ENCODE measurements at regions not wholly inside any gene's neighbourhood (a gene's known extent, or its start where the extent isn't known, plus 50 kb on each side); places are given as distances from the start of the nearest gene placed in this dataset.

DNA sequence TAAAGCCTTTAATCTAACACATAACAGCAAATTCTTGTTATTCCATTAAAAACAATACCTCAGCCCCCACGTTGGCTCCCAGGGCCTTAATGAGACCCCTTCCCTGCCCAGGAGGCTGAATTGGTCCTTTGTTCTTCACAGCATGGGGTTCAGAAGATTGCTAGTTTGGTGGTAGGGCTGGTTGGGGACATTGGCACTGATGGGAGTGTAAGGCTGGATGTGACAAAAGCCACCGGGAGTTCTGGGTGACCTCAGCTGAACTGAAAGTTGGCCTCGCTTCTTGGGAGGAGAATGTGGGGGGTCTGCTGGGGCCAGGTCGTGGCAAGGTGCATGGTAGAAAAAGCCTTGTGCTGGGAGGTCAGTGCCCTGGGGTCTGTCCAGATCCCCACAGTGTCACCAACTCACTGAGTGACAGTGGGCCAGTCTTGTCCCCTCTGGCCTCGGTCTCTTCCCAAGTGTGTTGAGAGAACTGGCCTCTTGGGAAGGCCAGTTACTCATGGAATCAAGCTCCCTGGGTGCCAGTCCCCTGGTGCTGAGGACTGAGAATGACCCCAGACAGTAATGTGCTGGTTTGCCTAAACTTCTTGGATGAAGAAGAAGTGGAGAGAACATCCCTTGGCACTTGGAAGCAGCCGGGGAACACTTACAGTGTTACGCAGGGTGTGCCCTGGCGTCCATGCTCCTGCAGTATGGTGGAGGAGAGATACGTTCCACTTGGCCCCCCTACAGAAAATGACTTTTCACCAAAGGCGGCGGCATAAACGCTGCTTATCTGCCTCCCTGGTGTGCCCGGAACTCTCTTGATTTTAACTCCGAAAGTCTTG lies 283.7 kb upstream of the RTL1 start:
- DNase-seq (ENCODE audit: low spot score), result no peak
- no peak for TF ChIP-seq CTCF (IDR thresholded peaks at IDR 0.05; ENCODE audit: extremely low read depth, missing control alignments)

GRCh38 chr14:101187816-101188570 lies 284.5 kb upstream of the RTL1 start:
- no peak for DNase-seq (ENCODE audit: low spot score)
- no peak for TF ChIP-seq CTCF (IDR thresholded peaks at IDR 0.05; ENCODE audit: extremely low read depth, missing control alignments)

DNA sequence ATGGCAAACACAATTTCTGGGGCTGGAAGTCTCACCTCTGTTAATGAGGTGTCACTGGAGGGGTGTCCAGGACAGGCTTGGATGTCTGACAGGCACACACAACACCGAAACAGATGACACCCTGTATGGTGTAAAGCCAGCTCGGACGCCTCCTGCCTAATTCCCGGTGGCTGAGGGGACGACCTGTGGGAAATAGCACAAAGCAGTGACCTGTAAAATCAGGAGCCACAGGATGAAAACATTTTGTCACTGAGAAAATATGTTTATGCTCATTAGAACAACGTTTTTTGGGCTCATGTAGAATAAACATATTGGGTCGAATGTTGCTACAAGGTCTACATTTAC lies 285.0 kb upstream of the RTL1 start:
- DNase-seq (ENCODE audit: low spot score), result no peak
- TF ChIP-seq CTCF (IDR thresholded peaks at IDR 0.05; ENCODE audit: extremely low read depth, missing control alignments), result no peak

DNA sequence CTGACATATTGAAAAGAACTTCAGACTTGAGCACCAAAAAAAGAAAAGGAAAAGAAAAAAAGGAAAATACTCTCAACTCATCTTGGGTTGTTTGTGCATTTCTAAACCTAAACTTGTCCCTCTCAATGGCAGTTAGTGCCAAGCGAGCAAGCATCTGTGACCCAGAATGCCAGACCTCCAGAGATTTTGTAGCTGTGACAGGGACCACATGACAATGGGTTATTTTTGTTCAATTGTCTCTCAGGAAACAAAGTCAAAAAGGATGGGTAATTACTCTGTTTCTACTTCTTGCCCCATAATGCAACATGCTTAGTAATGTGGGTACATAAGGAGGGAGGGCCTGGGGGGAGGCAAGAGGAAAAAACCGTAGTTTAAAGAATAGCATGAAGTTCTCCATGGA lies 285.7 kb upstream of the RTL1 start:
- DNase-seq (ENCODE audit: low spot score), result no peak
- TF ChIP-seq CTCF (IDR thresholded peaks at IDR 0.05; ENCODE audit: extremely low read depth, missing control alignments), result no peak

- no peak for DNase-seq (ENCODE audit: low spot score)
- TF ChIP-seq CTCF (IDR thresholded peaks at IDR 0.05; ENCODE audit: extremely low read depth, missing control alignments), result no peak
Measured at GRCh38 chr14:101189962-101190560, 286.5 kb upstream of the RTL1 start.

DNA sequence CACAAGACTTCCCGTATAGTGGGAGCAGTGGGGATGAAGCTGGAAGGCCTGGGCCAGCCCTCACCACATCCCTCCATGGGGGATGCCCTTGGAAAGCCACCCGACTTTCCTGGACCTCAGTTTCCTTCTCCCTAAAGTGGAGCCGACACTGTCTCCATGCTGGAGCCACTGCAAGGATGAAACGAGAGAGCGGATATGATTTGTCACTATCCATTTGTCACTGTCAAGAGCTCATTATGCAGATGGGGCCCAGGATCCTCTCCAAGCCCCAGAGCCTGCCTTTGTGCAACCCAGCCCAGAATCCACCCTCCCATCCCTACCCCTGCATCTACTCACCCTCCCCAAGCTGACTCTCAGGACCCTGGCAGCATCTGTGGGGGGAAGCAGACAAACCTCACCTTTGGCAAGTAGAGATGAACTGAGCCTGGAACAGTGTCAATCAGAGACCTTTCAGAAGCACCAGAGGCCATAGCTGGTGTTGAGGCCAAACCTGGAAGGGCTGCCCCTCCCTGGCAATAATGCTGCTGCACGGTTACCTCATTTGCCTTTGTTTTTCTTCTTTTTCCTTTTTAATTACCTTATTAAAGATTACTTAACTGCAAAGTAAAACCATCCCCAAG lies 287.7 kb upstream of the RTL1 start:
- DNase-seq (ENCODE audit: low spot score), result no peak
- no peak for TF ChIP-seq CTCF (IDR thresholded peaks at IDR 0.05; ENCODE audit: extremely low read depth, missing control alignments)

Measured in GM20000 (cell line).